H1 (cell line): ENCODE measurements at regions not wholly inside any gene's neighbourhood (a gene's known extent, or its start where the extent isn't known, plus 50 kb on each side); places are given as distances from the start of the nearest gene placed in this dataset.

Source experiments
- CTCF ChIA-PET: fragments of 300-600 bp; sonication (Branson Sonifier 250); formaldehyde crosslinking; loops from one replicate; lab custom pipeline; 2021; ENCODE audit not compliant: partially characterized antibody; lab: Charles Lee
- POLR2A ChIA-PET: fragments of 300-600 bp; sonication (Branson Sonifier 250); formaldehyde crosslinking; loops from one replicate; lab custom pipeline; 2021; ENCODE audit warnings: inconsistent platforms; ENCODE audit not compliant: partially characterized antibody; lab: Charles Lee
- DNase-seq, 2 experiments: peaks; one replicate each; pipeline versions ENCODE4 v3.0.0 to v3.0.0-alpha.2; 2010 to 2022; ENCODE audit warnings: low spot score in 2 of 2, low read depth in 1 of 2, mixed read lengths in 1 of 2
- FAIRE-seq: peaks from 2 replicates; lab custom pipeline; 2011; peaks lifted over from hg19 to GRCh38; lab: Jason Lieb, UNC
- H2AFZ ChIP-seq: 2 replicates; pipeline ENCODE4 v1.8.1; 2012; ENCODE audit warnings: low read length, inconsistent platforms
- H2AK5ac ChIP-seq: 2 replicates; pipeline ENCODE4 v1.6.1; 2013; ENCODE audit warnings: low read depth, low read length
- H2BK120ac ChIP-seq: replicated peaks from 2 replicates; pipeline ENCODE3; 2013; ENCODE audit warnings: low read depth, low read length, inconsistent platforms
- H2BK12ac ChIP-seq: 2 replicates; pipeline ENCODE4 v1.6.1; 2013; ENCODE audit warnings: low read depth, low read length
- H2BK15ac ChIP-seq: 2 replicates; pipeline ENCODE4 v1.6.1; 2013; ENCODE audit warnings: low read length
- H2BK20ac ChIP-seq: 2 replicates; pipeline ENCODE4 v1.6.1; 2013; ENCODE audit warnings: low read length
- H2BK5ac ChIP-seq: 2 replicates; pipeline ENCODE4 v1.6.1; 2013; ENCODE audit warnings: low read depth, low read length
- H3K14ac ChIP-seq: 2 replicates; pipeline ENCODE4 v1.6.1; 2013; ENCODE audit warnings: inconsistent platforms; ENCODE audit not compliant: insufficient read length
- H3K18ac ChIP-seq: 2 replicates; pipeline ENCODE4 v1.6.1; 2013; ENCODE audit warnings: low read length; ENCODE audit errors: extremely low read depth
- H3K23ac ChIP-seq: 2 replicates; pipeline ENCODE4 v1.6.1; 2013; ENCODE audit warnings: inconsistent platforms; ENCODE audit not compliant: insufficient read length
- H3K23me2 ChIP-seq: 2 replicates; pipeline ENCODE4 v1.6.1; 2013; ENCODE audit warnings: low read depth, low read length
- H3K27ac ChIP-seq: 2 replicates; pipeline ENCODE4 v1.6.1; 2011; ENCODE audit warnings: low read depth, low read length, inconsistent platforms
- H3K27me3 ChIP-seq, 4 experiments: replicated peaks in 1 of 4; 1 replicate in 1 of 4; 2 replicates in 3 of 4; pipeline versions ENCODE4 v1.6.1 to v1.8.1; 2011 to 2013; ENCODE audit warnings: low read length in 3 of 4, mild to moderate bottlenecking in 3 of 4, inconsistent platforms in 2 of 4, mixed read lengths in 2 of 4, moderate library complexity in 1 of 4; ENCODE audit not compliant: control insufficient read depth in 3 of 4, insufficient read depth in 3 of 4; ENCODE audit errors: extremely low read depth in 1 of 4
- H3K36me3 ChIP-seq, 4 experiments: 2 replicates each; pipeline versions ENCODE4 v1.6.1 to v1.8.1; 2011 to 2013; ENCODE audit warnings: mild to moderate bottlenecking in 4 of 4, low read length in 3 of 4, moderate library complexity in 2 of 4, control low read depth in 1 of 4, inconsistent platforms in 1 of 4; ENCODE audit not compliant: insufficient read depth in 4 of 4, control insufficient read depth in 2 of 4
- H3K4ac ChIP-seq: replicated peaks from 2 replicates; pipeline ENCODE3; 2013; ENCODE audit warnings: low read length, low read depth, mixed read lengths, inconsistent platforms; ENCODE audit not compliant: insufficient read length
- H3K4me1 ChIP-seq, 4 experiments: replicated peaks in 1 of 4; 1 replicate in 1 of 4; 2 replicates in 3 of 4; pipeline versions ENCODE4 v1.6.1 to v1.8.1; 2011 to 2013; ENCODE audit warnings: low read length in 3 of 4, inconsistent platforms in 2 of 4, mixed read lengths in 1 of 4; ENCODE audit not compliant: insufficient read depth in 4 of 4, control insufficient read depth in 3 of 4
- H3K4me2 ChIP-seq, 2 experiments: 2 replicates each; pipeline versions ENCODE4 v1.6.1 to v1.8.1; 2011 to 2013; ENCODE audit warnings: low read depth in 2 of 2, low read length in 2 of 2, control low read depth in 1 of 2, inconsistent platforms in 1 of 2, mild to moderate bottlenecking in 1 of 2; ENCODE audit not compliant: insufficient read depth in 1 of 2
- H3K4me3 ChIP-seq, 4 experiments: fragments of 200-600, 300-600 bp in 1 of 4; sonication (generic), shearing (Covaris generic), sonication (Bioruptor Twin) in 1 of 4; 2 replicates each; pipeline versions ENCODE4 v1.5.1 to v1.8.1; 2011 to 2016; ENCODE audit warnings: low read length in 4 of 4, low read depth in 3 of 4, control low read depth in 2 of 4, inconsistent platforms in 2 of 4, mild to moderate bottlenecking in 2 of 4, mixed read lengths in 1 of 4, moderate library complexity in 1 of 4; ENCODE audit not compliant: insufficient read depth in 2 of 4; ENCODE audit errors: extremely low read depth in 1 of 4
- H3K56ac ChIP-seq: replicated peaks from 2 replicates; pipeline ENCODE3; 2013; ENCODE audit warnings: low read depth, mild to moderate bottlenecking, mixed read lengths, low read length, inconsistent platforms; ENCODE audit not compliant: insufficient read length
- H3K79me1 ChIP-seq: 2 replicates; pipeline ENCODE4 v1.6.1; 2013; ENCODE audit warnings: low read depth, low read length, control low read depth
- H3K79me2 ChIP-seq, 2 experiments: 2 replicates each; pipeline versions ENCODE4 v1.6.1 to v1.8.1; 2012 to 2013; ENCODE audit warnings: low read length in 2 of 2, mild to moderate bottlenecking in 2 of 2, inconsistent platforms in 1 of 2; ENCODE audit not compliant: insufficient read depth in 2 of 2, control insufficient read depth in 1 of 2
- H3K9ac ChIP-seq, 4 experiments: replicated peaks in 1 of 4; 1 replicate in 1 of 4; 2 replicates in 3 of 4; pipeline versions ENCODE4 v1.6.1 to v1.8.1; 2011 to 2013; ENCODE audit warnings: low read depth in 3 of 4, low read length in 3 of 4, control low read depth in 2 of 4, mild to moderate bottlenecking in 2 of 4, moderate library complexity in 2 of 4, inconsistent platforms in 1 of 4; ENCODE audit errors: extremely low read depth in 1 of 4
- H3K9me3 ChIP-seq, 2 experiments: 2 replicates each; pipeline versions ENCODE4 v1.6.1 to v1.8.1; 2012 to 2013; ENCODE audit warnings: mild to moderate bottlenecking in 2 of 2, moderate library complexity in 2 of 2, control low read depth in 1 of 2, inconsistent platforms in 1 of 2, low read depth in 1 of 2, low read length in 1 of 2, mixed read lengths in 1 of 2; ENCODE audit not compliant: insufficient read depth in 2 of 2
- H4K20me1 ChIP-seq, 2 experiments: replicated peaks in 1 of 2; 2 replicates each; pipeline versions ENCODE3 to v1.8.1; 2011 to 2013; ENCODE audit warnings: inconsistent platforms in 2 of 2, low read length in 2 of 2, mild to moderate bottlenecking in 1 of 2; ENCODE audit not compliant: insufficient read depth in 2 of 2, control insufficient read depth in 1 of 2
- H4K5ac ChIP-seq: 2 replicates; pipeline ENCODE4 v1.6.1; 2013; ENCODE audit warnings: low read length, low read depth, mixed read lengths, inconsistent platforms; ENCODE audit not compliant: insufficient read length
- H4K8ac ChIP-seq: 2 replicates; pipeline ENCODE4 v1.8.0; 2013; ENCODE audit warnings: mild to moderate bottlenecking, moderate library complexity, low read length, inconsistent platforms; ENCODE audit not compliant: insufficient read depth; ENCODE audit errors: extremely low read depth
- H4K91ac ChIP-seq: replicated peaks from 2 replicates; pipeline ENCODE3; 2013; ENCODE audit warnings: low read length, mixed read lengths, inconsistent platforms; ENCODE audit not compliant: insufficient read length
- CBX5 ChIP-seq: fragments of 300-800, 300-1000 bp; sonication (generic); IDR thresholded peaks from 2 replicates; pipeline ENCODE4 v1.7.1; 2016; ENCODE audit warnings: antibody characterized with exemption, low read length, low read depth
- EP300 ChIP-seq, 2 experiments: IDR thresholded peaks; 1 replicate in 1 of 2; 2 replicates in 1 of 2; pipeline ENCODE4 v1.6.1; 2011 to 2012; ENCODE audit warnings: low read depth in 2 of 2, low read length in 2 of 2, mild to moderate bottlenecking in 2 of 2, borderline replicate concordance in 1 of 2, inconsistent platforms in 1 of 2, moderate library complexity in 1 of 2
- HDAC2 ChIP-seq, 2 experiments: fragments of 300-600 bp in 1 of 2; sonication (generic) in 1 of 2; IDR thresholded peaks; 2 replicates each; pipeline ENCODE4 v1.6.1; 2011 to 2012; ENCODE audit warnings: low read depth in 2 of 2, low read length in 2 of 2, mild to moderate bottlenecking in 2 of 2, moderate library complexity in 2 of 2, borderline replicate concordance in 1 of 2, inconsistent platforms in 1 of 2
- HDAC6 ChIP-seq: IDR thresholded peaks from one replicate; pipeline ENCODE4 v1.7.1; 2012; ENCODE audit warnings: low read depth, mild to moderate bottlenecking, inconsistent platforms, low read length, moderate library complexity
- KDM4A ChIP-seq: IDR thresholded peaks from one replicate; pipeline ENCODE4 v1.7.1; 2012; ENCODE audit warnings: low read depth, mild to moderate bottlenecking, moderate library complexity, low read length, inconsistent platforms; ENCODE audit not compliant: severe bottlenecking
- POLR2AphosphoS5 ChIP-seq: IDR thresholded peaks from 2 replicates; pipeline ENCODE4 v1.6.1; 2011; ENCODE audit warnings: low read depth, low read length
- RXRA ChIP-seq: IDR thresholded peaks from 2 replicates; pipeline ENCODE4 v1.6.1; 2011; ENCODE audit warnings: low read depth, mild to moderate bottlenecking, low read length, moderate library complexity; ENCODE audit not compliant: insufficient read depth
- ZNF274 ChIP-seq: IDR thresholded peaks from 2 replicates; pipeline ENCODE4 v1.7.0; 2012; ENCODE audit warnings: low read length, borderline replicate concordance; ENCODE audit errors: extremely low read depth
- WGBS, 2 experiments: shearing (Covaris generic) in 1 of 2; methylation state at CpG; one replicate each; pipeline versions ENCODE4 v1.1.6 to v1.1.7; 2013 to 2015; ENCODE audit warnings: low lambda C conversion rate in 2 of 2, mixed read lengths in 2 of 2, inconsistent platforms in 1 of 2, low coverage in 1 of 2, missing lambda C conversion rate in 1 of 2; ENCODE audit not compliant: insufficient replicate concordance in 2 of 2, insufficient coverage in 1 of 2, insufficient read length in 1 of 2; ENCODE audit errors: extremely low coverage in 1 of 2, missing lambda C conversion rate in 1 of 2; 5-methylcytosine and 5-hydroxymethylcytosine counted together
- TF ChIP-seq, protein P1 (sequence below): IDR thresholded peaks from 2 replicates; pipeline ENCODE4 v1.6.1; 2012; ENCODE audit warnings: inconsistent platforms

- ChIA-PET POLR2A (no interaction called here), CTCF (interaction anchor here (1.0 to 12.3 kb wide), 9 partner anchors 9 to 140 kb away, joined by 3 to 142 read pairs (median 5); no protein-coding TSS in a partner anchor)
- H4K20me1 ChIP-seq: no peaks in the 10 kb centered on the region
- H3K36me3 ChIP-seq: no peaks in the 10 kb centered on the region
- no peak overlapping the region for H2AFZ ChIP-seq
- no peaks in the 10 kb centered on the region for H3K79me2 ChIP-seq
- 0 out of 2 replicates have a peak overlapping the region, but pooled peaks have one; percentile 29 for H4K8ac ChIP-seq
- no peak overlapping the region for H3K23ac ChIP-seq
- H2BK20ac ChIP-seq: no peak overlapping the region
- FAIRE-seq: no peak
- H3K4me3 ChIP-seq: no peak overlapping the region
- H4K5ac ChIP-seq: no peak overlapping the region
- H3K27ac ChIP-seq: no peak overlapping the region
- H4K91ac ChIP-seq: no peak overlapping the region
- H3K4me2 ChIP-seq: no peak overlapping the region
- no peaks in the 10 kb centered on the region for H3K9me3 ChIP-seq
- no peaks in the 10 kb centered on the region; a peak in 1 of 7 replicates for H3K27me3 ChIP-seq
- H3K4ac ChIP-seq: no peak overlapping the region
- 0 out of 2 replicates have a peak overlapping the region, but pooled peaks have one; percentile 14 for H2BK12ac ChIP-seq
- H3K4me1 ChIP-seq: peaks cover 0 to 6% (median 0%) of the 10 kb centered on the region in 4 experiments; a peak in 3 of 7 replicates
- H3K23me2 ChIP-seq: no peaks in the 10 kb centered on the region; the same call in 1 of the 2 replicates
- no peak overlapping the region for H3K18ac ChIP-seq
- no peak for TF ChIP-seq HDAC6
- TF ChIP-seq RXRA: no peak
- TF ChIP-seq, protein P1, sequence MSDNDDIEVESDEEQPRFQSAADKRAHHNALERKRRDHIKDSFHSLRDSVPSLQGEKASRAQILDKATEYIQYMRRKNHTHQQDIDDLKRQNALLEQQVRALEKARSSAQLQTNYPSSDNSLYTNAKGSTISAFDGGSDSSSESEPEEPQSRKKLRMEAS: no peak
- no peak for TF ChIP-seq CBX5
- TF ChIP-seq ZNF274: no peak
- TF ChIP-seq HDAC2 (IDR thresholded peaks at IDR 0.05; ENCODE audit: borderline replicate concordance in 1 of 2, low read depth in 2 of 2, low read length in 2 of 2): no peak
- TF ChIP-seq EP300 (IDR thresholded peaks at IDR 0.05; ENCODE audit: borderline replicate concordance in 1 of 2, low read depth in 2 of 2, low read length in 2 of 2): no peak
- TF ChIP-seq KDM4A: no peak
- no peak for TF ChIP-seq POLR2AphosphoS5
- peak overlapping the region; percentile 61 for H2AK5ac ChIP-seq
- no peak for DNase-seq
- no peaks in the 10 kb centered on the region for H3K79me1 ChIP-seq
- no peak overlapping the region for H3K56ac ChIP-seq
- H3K9ac ChIP-seq: no peak overlapping the region
- H2BK5ac ChIP-seq: no peak overlapping the region
- H2BK15ac ChIP-seq: no peak overlapping the region; the same call in 1 of the 2 replicates
- WGBS, 2 experiments: 88% methylated on average over 2 of the region's 2 CpGs; no CpG with 5 or more reads in 1 of the 2 experiments
- H2BK120ac ChIP-seq: no peak overlapping the region
- no peak overlapping the region for H3K14ac ChIP-seq
These were observed 170.0 kb downstream of the VEGFA start for GRCh38 chr6:43940071-43940392.
